ENCODE measurements at regions not wholly inside any gene's neighbourhood (a gene's known extent, or its start where the extent isn't known, plus 50 kb on each side); places are given as distances from the start of the nearest gene placed in this dataset.

DNA sequence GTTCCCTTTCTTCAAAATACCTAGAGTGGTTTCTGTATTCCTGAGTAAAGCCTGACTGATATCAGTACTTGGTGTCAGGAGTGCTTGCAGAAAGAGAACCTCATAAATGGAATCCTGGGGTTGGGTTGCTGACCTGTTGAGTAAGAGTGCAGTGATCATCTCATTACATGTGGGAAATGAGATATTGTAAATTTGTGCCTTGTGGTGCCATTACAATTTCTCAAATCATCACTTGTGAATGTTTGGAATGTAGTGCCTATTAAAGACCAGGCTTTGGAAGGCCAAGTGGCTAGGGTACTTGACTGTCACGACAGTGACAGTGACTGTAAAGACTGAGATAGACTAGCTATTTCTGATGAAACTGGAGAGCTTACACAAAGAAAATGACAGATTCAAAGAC is 176.7 kb upstream of the CTTNBP2NL start:
- Histone ChIP-seq H2AFZ (ENCODE audit: insufficient read depth, low read depth, low read length, poor library complexity, severe bottlenecking) (no peak overlapping the region), H3K4me1 (ENCODE audit: control insufficient read depth in 1 of 2, insufficient read depth in 2 of 2, low read length in 2 of 2) (no peaks in the 10 kb centered on the region), H3K9me3 (replicated peaks in 1 of 2; ENCODE audit: control insufficient read depth in 1 of 2, insufficient read depth in 1 of 2, low read length in 2 of 2) (no peaks in the 10 kb centered on the region), H3K27ac (ENCODE audit: low read depth in 1 of 2, low read length in 2 of 2) (no peak overlapping the region), H3K4me2 (replicated peaks; ENCODE audit: extremely low read depth, low read length, poor library complexity, severe bottlenecking) (no peak overlapping the region), H3K36me3 (replicated peaks in 1 of 2; ENCODE audit: control insufficient read depth in 1 of 2, insufficient read depth in 2 of 2, low read length in 2 of 2) (no peaks in the 10 kb centered on the region), H4K20me1 (ENCODE audit: insufficient read depth, low read length) (no peaks in the 10 kb centered on the region), H3K27me3 (ENCODE audit: control insufficient read depth in 2 of 2, insufficient read depth in 2 of 2, low read length in 2 of 2) (no peaks in the 10 kb centered on the region), H3K4me3 (replicated peaks in 1 of 3; ENCODE audit: low read depth in 2 of 3, low read length in 3 of 3) (no peak overlapping the region), H3K9ac (ENCODE audit: insufficient read depth, low read length, poor library complexity, severe bottlenecking) (no peak overlapping the region), H3K79me2 (ENCODE audit: insufficient read depth, low read length) (no peaks in the 10 kb centered on the region)
- Mint-ChIP-seq H3K36me3 (no peaks in the 10 kb centered on the region), H3K4me1 (no peaks in the 10 kb centered on the region), H3K9me3 (peaks cover 1 to 10% (median 6%) of the 10 kb centered on the region in 7 donors), H3K27me3 (ENCODE audit: low read depth in 3 of 3) (no peaks in the 10 kb centered on the region), H3K27ac (no peak overlapping the region), H3K4me3 (no peak overlapping the region)
- no peak for DNase-seq
- intact Hi-C loops (cut with micrococcal nuclease): no loop called here
- TF ChIP-seq, protein P1, sequence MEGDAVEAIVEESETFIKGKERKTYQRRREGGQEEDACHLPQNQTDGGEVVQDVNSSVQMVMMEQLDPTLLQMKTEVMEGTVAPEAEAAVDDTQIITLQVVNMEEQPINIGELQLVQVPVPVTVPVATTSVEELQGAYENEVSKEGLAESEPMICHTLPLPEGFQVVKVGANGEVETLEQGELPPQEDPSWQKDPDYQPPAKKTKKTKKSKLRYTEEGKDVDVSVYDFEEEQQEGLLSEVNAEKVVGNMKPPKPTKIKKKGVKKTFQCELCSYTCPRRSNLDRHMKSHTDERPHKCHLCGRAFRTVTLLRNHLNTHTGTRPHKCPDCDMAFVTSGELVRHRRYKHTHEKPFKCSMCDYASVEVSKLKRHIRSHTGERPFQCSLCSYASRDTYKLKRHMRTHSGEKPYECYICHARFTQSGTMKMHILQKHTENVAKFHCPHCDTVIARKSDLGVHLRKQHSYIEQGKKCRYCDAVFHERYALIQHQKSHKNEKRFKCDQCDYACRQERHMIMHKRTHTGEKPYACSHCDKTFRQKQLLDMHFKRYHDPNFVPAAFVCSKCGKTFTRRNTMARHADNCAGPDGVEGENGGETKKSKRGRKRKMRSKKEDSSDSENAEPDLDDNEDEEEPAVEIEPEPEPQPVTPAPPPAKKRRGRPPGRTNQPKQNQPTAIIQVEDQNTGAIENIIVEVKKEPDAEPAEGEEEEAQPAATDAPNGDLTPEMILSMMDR (IDR thresholded peaks at IDR 0.05): no peak
- WGBS (ENCODE audit: insufficient coverage): no CpG with 5 or more reads among the region's 1 CpG

DNA sequence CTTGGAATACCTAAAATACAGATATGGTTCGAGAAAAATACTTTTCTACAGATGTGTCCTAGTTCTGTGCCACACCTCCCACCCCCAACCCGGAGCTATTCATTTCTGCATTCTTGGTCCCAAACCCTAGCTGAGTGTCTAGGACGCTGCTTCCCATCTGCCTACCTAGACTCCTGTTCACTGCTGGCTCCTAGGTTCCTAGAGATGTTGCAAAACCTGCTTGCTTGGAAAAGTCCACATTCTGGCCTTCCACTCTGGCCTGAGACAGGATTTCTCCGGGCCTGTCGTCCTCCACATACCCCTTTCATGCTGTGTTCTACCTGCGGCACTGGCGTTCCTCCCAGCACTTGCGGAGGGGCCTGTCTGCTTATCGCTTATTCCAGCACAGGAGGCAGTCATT is 165.8 kb upstream of the CTTNBP2NL start:
- peaks cover 6 to 10% of the 10 kb centered on the region in 2 donors for H3K9me3 ChIP-seq (replicated peaks in 1 of 2; ENCODE audit: control insufficient read depth in 1 of 2, insufficient read depth in 1 of 2, low read length in 2 of 2)
- H3K9ac ChIP-seq (ENCODE audit: insufficient read depth, low read length, poor library complexity, severe bottlenecking): no peak overlapping the region
- no peaks in the 10 kb centered on the region for H3K27me3 ChIP-seq (ENCODE audit: control insufficient read depth in 2 of 2, insufficient read depth in 2 of 2, low read length in 2 of 2)

More for the DNA sequence above, 165.8 kb upstream of the CTTNBP2NL start:
- peaks cover 2 to 4% (median 3%) of the 10 kb centered on the region in 3 donors for H3K27me3 Mint-ChIP-seq (ENCODE audit: low read depth in 3 of 3)
- no peak for DNase-seq
- Histone ChIP-seq H2AFZ (ENCODE audit: insufficient read depth, low read depth, low read length, poor library complexity, severe bottlenecking) (no peak overlapping the region), H3K79me2 (ENCODE audit: insufficient read depth, low read length) (no peaks in the 10 kb centered on the region), H4K20me1 (ENCODE audit: insufficient read depth, low read length) (no peaks in the 10 kb centered on the region), H3K27ac (ENCODE audit: low read depth in 1 of 2, low read length in 2 of 2) (no peak overlapping the region), H3K4me2 (replicated peaks; ENCODE audit: extremely low read depth, low read length, poor library complexity, severe bottlenecking) (no peak overlapping the region), H3K4me3 (replicated peaks in 1 of 3; ENCODE audit: low read depth in 2 of 3, low read length in 3 of 3) (no peak overlapping the region), H3K36me3 (replicated peaks in 1 of 2; ENCODE audit: control insufficient read depth in 1 of 2, insufficient read depth in 2 of 2, low read length in 2 of 2) (no peaks in the 10 kb centered on the region), H3K4me1 (ENCODE audit: control insufficient read depth in 1 of 2, insufficient read depth in 2 of 2, low read length in 2 of 2) (no peaks in the 10 kb centered on the region)
- TF ChIP-seq, protein P1 (IDR thresholded peaks at IDR 0.05): no peak
- no peaks in the 10 kb centered on the region for H3K4me1 Mint-ChIP-seq
- H3K4me3 Mint-ChIP-seq: no peak overlapping the region
- intact Hi-C loops (cut with micrococcal nuclease): no loop called here
- 98% methylated on average over 8 of the region's 9 CpGs for WGBS (ENCODE audit: insufficient coverage)
- H3K9me3 Mint-ChIP-seq: peaks cover 0 to 13% (median 4%) of the 10 kb centered on the region in 7 donors
- no peak overlapping the region for H3K27ac Mint-ChIP-seq
- no peaks in the 10 kb centered on the region for H3K36me3 Mint-ChIP-seq

Data from CD14-positive monocyte (primary cell).